ENCODE measurements at regions not wholly inside any gene's neighbourhood (a gene's known extent, or its start where the extent isn't known, plus 50 kb on each side); places are given as distances from the start of the nearest gene placed in this dataset.

DNA sequence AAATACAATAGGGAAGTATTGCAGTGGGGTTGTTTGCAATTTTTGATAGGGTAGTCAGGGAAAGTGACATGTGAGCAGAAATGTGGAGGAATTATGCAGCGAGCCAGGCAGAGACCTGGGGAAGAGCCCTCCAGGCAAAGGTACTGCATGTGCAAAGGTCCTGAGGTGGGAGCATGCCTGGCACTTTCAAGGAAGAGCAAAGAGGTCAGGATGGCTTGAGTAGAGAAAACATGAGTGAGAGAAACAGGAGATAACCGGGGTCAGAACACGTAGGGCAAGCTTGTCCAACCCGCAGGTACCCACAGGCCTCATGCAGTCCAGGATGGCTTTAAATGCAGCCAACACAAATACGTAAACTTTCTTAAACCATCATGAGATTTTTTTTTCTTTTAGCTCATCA, 71.0 kb downstream of the COQ2 start:
- TF ChIP-seq, protein P1, sequence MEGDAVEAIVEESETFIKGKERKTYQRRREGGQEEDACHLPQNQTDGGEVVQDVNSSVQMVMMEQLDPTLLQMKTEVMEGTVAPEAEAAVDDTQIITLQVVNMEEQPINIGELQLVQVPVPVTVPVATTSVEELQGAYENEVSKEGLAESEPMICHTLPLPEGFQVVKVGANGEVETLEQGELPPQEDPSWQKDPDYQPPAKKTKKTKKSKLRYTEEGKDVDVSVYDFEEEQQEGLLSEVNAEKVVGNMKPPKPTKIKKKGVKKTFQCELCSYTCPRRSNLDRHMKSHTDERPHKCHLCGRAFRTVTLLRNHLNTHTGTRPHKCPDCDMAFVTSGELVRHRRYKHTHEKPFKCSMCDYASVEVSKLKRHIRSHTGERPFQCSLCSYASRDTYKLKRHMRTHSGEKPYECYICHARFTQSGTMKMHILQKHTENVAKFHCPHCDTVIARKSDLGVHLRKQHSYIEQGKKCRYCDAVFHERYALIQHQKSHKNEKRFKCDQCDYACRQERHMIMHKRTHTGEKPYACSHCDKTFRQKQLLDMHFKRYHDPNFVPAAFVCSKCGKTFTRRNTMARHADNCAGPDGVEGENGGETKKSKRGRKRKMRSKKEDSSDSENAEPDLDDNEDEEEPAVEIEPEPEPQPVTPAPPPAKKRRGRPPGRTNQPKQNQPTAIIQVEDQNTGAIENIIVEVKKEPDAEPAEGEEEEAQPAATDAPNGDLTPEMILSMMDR (IDR thresholded peaks at IDR 0.05; ENCODE audit: insufficient read depth, low read length): no peak
- H3K4me3 ChIP-seq (ENCODE audit: low read depth, low read length): no peak overlapping the region
- DNase-seq (ENCODE audit: low read depth): no peak

- no peak overlapping the region for H3K4me3 ChIP-seq (ENCODE audit: low read depth, low read length)
- TF ChIP-seq, protein P1 (IDR thresholded peaks at IDR 0.05; ENCODE audit: insufficient read depth, low read length): no peak
- DNase-seq (ENCODE audit: low read depth): no peak
These were observed 72.4 kb downstream of the COQ2 start for GRCh38 chr4:83212041-83212851.

GRCh38 chr4:83209419-83209818, 75.2 kb downstream of the COQ2 start:
- H3K4me3 ChIP-seq (ENCODE audit: low read depth, low read length): no peak overlapping the region
- TF ChIP-seq, protein P1 (IDR thresholded peaks at IDR 0.05; ENCODE audit: insufficient read depth, low read length): no peak
- no peak for DNase-seq (ENCODE audit: low read depth)

GRCh38 chr4:83208371-83209365, 75.9 kb downstream of the COQ2 start:
- TF ChIP-seq, protein P1 (IDR thresholded peaks at IDR 0.05; ENCODE audit: insufficient read depth, low read length): no peak
- H3K4me3 ChIP-seq (ENCODE audit: low read depth, low read length): no peak overlapping the region
- DNase-seq (ENCODE audit: low read depth): peak; percentile 30

GRCh38 chr4:83207497-83208101, 77.0 kb downstream of the COQ2 start:
- peak; percentile 93 for DNase-seq (ENCODE audit: low read depth)
- no peak overlapping the region for H3K4me3 ChIP-seq (ENCODE audit: low read depth, low read length)
- TF ChIP-seq, protein P1 (IDR thresholded peaks at IDR 0.05; ENCODE audit: insufficient read depth, low read length): no peak

- no peak for DNase-seq (ENCODE audit: low read depth)
- no peak overlapping the region for H3K4me3 ChIP-seq (ENCODE audit: low read depth, low read length)
- TF ChIP-seq, protein P1 (IDR thresholded peaks at IDR 0.05; ENCODE audit: insufficient read depth, low read length): no peak
These were observed 78.8 kb downstream of the COQ2 start for GRCh38 chr4:83205760-83206159.
